DMS153 treated with DMSO at 0.1 percent for 48 hours (cell line): ENCODE measurements at regions not wholly inside any gene's neighbourhood (a gene's known extent, or its start where the extent isn't known, plus 50 kb on each side); places are given as distances from the start of the nearest gene placed in this dataset.
"Not testable (repeated sequence)": the region's sequence is repeated elsewhere in the genome, so short reads cannot be mapped to it uniquely, and the experiment has no call there.

ENCODE experiments used
- DNase-seq: peaks from one replicate; lab custom pipeline; 2025; ENCODE audit not compliant: unreplicated experiment; lab: John Stamatoyannopoulos, UW

DNA sequence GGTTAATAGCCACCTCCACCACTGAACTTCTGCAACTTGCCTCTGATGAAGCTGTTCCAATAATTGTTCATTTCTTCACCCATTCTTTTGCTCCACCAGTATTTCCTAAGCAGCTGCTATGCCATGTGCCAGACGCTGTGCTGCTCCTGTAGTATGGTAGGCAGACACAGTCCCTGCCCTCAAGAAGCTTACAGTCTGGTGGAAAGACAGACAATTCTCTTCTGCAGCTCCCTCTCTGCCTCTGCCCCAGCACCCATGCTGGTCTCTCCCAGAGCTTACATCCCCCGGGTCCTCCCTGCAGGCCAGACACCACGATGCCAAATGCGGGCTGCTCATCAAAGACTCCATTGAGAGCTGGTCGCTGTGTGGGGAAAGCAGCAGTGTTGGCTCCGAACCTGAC lies 111.6 kb upstream of the ESRRB start:
- DNase-seq, result no peak

DNA sequence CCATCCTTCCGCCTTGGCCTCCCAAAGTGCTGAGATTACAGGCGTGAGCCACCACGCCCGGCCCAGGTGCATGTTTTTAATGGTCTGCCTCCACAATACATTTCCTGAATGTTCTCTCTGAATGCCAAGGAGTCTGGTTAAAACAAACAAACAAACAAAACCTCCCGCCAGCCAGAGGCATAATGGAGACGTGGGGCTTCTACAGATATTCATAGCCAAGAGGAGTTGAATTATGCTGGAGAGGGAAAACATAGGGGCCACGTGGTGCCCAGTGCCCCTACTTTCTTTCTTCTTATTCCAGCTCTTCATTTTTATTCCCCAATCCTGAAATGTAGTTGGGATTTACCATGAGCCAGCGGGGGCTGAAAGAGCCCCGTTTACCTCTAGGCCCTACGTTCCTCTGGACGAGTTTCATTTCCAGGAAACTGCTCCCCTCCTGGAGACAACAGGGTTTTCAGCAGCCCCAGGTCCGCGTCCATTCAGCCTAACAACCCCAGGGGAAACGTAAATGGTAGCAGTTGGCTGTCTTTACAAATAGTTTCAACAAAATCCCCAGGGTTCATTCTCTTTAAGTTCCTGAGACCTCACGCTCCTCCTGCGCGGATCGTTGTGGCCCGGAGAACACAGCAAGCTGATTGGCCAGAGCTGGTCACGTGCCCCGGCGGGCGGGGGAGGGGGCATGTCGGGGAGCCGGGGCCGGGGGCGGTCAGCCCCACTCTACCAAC lies 108.5 kb upstream of the ESRRB start:
- DNase-seq, result peak; percentile 67

DNA sequence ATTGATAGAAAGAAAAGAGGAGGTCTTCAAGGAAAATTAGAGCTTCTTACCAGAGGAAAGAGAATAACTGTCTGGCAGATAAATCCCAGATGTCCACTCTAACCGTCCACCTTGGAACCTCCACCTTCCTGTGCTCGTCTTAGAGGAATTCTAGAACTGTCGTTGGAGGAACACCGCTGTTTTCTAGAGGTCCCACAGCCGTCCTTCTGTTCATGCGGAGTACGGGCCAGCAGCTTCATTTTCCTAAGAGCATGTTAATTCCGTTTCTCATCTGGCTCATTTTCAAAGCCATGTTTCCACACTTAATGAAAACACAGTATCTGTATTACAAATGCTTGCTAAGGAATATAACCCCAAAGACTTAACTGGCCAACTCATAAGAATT lies 107.9 kb upstream of the ESRRB start:
- DNase-seq, result no peak

DNA sequence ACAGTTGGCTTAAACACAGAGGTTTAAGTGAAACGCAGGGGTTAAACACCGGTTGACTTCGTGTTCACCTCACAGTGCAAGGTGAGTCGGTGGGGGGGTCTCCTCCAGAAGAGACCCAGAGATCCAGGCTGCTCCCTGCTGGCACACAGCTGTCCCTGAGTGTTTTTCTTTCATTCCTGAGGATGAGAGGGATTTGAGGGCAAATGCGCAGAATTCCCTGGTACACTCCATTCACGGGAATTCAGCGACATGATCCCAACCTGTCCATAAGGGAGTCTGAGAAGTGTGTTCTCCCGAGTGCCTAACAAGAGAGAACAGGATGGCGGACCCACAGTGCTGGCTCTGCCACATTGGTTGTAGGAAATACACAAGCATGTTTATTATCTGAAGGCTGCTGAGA lies 107.2 kb upstream of the ESRRB start:
- no peak for DNase-seq

DNA sequence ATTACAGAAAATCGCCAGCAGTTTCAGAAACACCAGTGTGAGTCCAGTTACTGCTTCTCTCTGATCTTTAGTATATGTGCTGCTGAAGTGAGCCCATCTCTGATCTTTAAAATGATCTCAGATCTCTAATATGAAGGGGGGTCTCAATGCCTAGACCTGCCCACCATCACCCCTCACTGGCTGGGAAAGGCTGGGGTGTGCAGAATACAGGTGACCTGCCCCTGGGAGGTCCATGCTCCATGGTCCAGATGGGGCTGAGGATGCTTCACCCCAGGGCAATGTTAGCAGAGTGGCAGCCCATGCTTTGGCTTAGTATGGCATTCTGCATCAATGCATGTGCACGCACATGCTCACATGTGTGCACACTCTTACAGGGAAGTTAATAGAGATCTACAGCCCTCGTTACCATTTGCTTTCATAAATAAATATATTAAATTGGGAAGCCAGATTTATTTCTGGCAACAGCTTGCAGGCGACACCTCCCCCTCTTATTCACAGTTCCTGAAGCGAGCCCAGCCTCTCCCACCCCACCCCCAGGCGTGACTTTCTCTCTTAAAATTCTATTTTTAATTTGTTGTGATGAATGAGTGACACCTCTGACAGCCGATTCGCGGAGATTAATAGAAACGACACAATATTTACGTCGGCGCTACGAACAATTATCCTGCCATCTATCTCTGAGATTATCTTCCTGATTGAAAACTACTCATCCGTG lies 104.7 kb upstream of the ESRRB start:
- no peak for DNase-seq

DNA sequence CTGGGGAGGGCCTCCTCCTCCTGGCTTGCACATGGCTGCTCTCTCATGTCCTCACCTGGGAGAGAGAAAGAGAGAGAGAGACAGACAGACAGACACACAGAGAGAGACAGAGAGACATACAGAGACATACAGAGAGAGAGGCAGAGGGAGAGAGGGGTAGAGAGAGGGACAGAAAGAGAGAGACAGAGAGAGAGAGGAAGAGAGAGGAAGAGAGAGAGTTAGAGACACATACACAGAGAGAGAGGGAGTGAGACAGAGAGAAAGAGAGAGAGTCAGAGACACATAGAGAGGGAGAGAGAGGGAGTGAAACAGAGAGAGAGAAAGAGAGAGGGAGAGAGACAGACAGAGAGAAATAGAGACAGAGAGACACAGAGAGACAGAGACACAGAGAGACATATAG lies 103.6 kb upstream of the ESRRB start:
- DNase-seq, result no peak

DNA sequence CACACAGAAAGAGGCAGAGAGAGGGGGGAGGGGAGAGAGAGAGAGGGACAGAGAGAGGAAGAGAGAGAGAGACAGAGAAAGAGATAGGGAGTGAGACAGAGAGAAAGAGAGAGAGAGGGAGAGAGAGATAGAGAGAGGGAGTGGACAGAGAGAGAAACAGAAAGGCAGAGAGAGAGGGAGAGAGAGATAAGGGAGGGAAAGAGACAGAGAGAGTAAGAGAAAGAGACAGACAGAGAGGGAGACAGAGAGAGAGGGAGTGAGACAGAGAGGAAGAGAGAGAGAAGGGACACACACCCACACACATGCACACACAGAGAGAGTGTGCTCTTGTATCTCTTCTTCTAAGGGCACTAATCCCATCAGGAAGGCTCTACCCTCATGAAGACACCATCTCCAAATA lies 103.2 kb upstream of the ESRRB start:
- DNase-seq, result no peak

DNA sequence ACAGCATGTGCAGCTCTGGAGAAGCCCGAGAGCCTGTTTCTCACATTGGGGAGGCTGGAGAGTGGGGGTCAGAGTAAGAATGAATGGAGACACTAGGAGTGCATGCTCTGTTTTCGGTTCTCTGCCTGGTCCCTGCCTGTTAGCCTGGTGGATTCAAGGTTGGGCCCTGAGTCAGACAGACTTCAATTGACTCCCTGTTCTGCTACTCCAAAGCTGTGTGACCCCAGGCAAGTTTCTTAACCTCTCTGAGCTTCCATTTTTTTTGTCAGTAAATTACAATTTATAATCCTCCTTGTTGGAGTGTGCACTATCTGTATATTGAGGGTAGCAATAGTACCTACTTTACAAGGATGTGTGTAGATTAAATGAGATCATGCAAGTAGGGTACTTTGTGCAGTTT lies 102.6 kb upstream of the ESRRB start:
- no peak for DNase-seq

DNA sequence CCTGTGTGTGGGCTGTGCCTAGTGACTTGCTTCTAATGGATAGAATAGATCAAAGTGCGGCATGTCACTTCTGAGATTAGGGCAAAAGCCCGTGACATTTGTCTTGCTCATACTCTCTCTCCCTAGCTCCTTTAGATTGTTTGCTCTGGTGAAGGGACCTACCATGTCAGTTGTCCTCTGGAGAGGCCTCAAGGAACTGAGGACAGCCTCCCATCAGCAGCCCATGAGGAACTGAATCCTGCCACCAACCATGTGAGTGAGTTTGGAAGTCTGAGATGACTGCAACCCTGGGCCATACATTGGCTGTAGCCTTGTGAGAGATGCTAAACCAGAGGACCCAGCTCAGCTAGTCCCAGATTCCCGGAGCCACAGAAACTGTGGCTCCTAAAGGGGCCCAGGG lies 101.6 kb upstream of the ESRRB start:
- no peak for DNase-seq

DNA sequence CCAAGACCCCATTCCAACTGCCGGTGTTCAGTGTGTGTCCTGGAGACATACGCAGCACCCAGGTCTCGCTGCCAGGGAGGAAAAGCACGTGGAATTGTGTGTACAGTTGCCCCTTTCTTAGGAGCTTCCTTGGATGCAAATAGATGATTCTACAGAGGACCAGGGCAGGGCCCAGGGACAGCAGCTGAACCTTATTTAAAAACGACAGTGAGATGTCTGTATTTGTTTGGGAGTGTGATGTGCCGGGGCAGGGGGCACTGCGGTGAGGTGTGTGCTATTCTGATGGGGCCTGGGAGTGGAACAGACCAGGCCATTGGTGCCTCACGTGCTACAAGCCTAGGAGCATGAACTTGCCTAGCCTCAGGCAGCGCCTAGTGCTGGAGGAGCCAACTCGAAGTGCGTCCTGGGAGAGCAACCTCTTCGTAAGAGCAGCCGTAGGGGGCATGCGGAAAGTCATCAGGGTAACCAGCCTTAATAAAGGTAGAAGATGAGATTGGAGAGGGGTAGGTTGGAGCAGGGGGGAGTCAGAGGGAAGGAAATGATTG lies 98.3 kb upstream of the ESRRB start:
- no peak for DNase-seq

DNA sequence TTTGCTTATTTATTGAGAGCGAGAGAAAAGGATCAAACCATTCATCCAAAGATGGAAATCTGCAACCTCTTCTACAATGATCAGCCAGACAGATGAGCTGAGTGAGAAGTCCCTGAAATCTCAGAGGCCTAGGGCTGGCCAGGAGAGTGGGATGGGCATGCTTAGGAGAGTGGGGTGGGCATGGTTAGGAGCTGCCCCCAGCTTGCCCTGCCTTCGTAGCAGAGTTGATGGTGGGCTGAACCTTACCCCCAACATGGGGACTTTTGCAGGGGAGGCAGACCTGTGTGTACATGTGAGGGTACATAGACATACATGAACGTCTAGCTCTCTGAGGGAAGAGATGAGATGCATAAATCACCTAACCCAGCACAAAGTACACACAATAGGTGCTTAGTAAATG lies 95.7 kb upstream of the ESRRB start:
- no peak for DNase-seq

DNA sequence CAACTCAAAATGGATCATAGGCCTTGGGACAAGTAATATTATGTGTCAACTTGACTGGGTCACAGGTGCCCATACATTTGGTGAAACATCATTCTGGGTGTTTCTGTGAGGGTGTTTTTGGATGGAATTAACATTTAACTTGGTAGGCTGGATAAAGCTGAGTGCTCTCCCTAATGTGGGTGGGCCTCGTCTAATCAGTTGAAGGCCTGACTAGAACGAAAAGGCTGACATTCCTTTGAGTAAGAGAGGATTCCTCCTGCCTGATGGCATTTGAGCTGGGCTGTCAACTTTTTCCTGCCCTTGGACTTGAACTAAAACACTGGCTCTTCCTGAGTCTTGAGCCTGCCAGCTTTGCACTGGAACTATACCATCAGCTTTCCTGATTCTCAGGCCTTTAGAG lies 93.4 kb upstream of the ESRRB start:
- no peak for DNase-seq

DNA sequence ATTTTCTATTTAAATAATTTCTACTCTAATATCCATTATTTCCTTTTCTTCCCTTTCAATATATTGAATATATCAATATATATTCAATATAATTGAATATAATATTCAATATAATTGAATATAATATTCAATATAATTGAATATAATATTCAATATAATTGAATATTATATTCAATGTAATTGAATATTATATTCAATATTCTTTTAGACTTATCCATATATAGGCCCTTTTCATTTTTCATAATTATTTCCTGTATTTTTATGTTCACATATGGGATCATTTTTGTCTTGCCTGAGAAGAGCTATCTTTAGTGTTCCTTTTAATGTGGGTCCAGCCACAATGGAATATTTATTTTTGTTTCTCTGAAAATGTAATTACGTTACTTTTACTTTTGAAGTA lies 88.9 kb upstream of the ESRRB start:
- no peak for DNase-seq

DNA sequence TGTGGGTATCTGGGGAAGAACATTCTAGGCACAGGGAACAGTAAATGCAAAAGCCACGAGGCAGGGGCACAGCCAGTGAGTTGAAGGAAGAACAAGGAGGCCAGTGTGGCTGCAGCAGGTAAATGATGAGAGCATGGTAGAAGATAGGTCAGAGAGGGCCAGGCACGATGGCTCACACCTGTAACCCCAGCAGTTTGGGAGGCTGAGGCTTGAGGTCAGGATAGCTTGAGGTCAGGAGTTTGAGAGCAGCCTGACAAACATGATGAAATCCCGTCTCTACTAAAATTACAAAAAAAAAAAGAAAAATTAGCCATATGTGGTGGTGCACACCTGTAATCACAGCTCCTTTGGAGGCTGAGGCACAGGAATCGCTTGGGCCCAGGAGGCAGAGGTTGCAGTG lies 86.7 kb upstream of the ESRRB start:
- no peak for DNase-seq

DNA sequence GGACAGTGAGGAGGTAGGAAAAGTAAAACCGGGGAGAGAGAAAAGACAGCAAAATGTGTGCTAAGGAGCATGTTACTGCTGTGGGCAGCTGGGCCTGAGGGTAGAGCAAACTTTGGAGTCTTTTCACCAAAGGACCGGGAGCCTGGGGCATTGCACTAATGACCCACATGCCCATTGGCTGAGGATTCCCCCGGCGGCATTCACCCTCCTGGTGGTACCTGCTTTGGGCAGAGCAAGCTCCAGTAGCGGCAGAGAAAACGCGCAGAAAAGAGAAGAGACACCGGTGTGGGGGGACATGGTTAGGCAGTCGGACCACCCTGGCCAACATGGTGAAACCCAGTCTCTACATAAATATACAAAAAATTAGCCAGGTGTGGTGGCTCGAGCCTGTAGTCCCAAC lies 83.4 kb upstream of the ESRRB start:
- no peak for DNase-seq

DNA sequence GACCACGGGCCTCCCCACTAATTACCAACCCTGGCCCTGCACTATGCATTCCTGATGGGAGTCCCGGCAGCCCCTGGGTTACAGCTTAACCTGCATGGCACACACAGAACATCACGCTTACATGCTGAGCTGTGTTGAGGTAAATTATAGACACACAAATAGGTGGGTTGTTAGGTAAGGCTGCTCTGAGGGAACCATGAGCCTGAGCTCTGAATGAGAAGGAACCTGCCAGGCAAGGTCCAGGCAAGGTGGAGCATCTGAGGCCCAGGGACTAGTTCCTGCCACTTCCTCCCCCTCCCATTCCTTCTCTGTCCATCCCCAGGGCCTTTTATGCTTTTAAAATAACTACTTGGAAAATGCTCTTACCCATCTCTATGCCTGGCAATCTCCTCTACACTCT lies 82.7 kb upstream of the ESRRB start:
- no peak for DNase-seq

DNA sequence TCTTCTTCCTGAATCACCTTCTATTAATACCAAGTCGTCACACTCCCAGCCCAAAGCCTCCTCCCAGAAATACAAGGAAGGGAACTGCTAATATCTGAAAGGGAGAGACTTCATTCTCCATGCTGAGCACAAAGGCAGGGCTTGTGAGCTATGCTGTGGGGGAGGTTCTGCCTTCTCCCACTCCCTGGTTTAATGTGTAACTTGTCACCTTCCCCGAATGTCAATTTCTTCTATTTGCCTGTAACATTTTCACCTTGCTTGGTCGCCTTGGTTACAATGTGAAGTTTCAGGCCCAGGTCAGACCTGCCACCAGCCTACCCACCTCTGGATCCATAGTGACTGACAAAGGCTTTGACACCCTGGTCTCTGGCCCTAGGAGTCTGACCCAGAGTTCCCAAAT lies 82.0 kb upstream of the ESRRB start:
- no peak for DNase-seq

DNA sequence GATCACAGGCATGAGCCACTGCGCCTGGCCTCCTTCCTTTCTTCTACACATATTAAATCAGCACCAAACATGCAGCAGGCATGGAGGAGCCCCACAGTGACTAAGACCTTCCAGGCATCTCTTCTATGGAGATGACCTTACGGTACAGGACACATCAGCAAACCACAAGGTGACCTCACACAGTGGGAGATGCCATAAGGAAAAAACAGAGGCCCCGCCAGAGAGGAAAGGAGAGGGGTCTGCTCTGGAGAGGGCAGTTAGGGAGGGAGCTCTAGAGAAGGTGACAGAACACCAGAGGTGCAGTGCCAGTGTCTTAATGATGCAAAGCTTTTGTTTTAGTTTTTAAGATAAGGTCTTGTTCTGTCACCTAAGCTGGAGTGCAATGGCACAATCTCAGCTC lies 81.1 kb upstream of the ESRRB start:
- no peak for DNase-seq

DNA sequence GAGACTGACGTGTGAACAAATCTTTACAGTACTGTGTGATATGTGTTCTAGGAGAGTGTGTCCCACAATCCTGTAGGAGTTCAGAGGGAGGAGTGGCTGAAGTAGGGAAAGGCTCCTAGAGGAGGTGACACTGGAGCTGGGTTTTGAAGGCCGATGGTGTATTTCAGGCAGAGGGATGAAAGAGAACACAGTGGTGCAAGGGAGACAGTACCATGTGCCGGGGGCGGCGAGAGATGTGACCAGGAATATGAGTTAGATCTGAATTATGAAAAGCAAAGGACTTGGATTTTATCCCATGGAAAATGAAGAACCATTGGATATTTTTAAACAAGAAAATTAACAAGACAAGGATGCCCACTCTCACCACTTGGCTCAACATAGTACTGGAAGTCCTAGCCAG lies 77.0 kb upstream of the ESRRB start:
- no peak for DNase-seq

DNA sequence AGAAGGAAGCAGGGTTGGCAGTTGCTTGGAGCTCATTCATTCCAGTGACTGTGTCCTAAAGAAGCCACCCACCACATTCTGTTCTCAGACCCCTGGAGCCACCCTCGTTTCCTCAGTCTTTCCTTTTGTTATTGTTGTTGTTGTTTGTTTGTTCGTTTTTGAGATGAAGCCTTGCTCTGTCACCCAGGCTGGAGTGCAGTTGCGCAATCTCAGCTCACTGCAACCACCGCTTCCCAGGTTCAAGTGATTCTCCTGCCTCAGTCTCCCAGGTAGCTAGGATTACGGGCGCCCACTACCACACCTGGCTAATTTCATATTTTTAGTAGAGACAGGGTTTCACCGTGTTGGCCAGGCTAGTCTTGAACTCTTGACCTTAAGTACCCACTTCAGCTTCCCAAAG lies 72.7 kb upstream of the ESRRB start:
- not testable (repeated sequence) for DNase-seq

DNA sequence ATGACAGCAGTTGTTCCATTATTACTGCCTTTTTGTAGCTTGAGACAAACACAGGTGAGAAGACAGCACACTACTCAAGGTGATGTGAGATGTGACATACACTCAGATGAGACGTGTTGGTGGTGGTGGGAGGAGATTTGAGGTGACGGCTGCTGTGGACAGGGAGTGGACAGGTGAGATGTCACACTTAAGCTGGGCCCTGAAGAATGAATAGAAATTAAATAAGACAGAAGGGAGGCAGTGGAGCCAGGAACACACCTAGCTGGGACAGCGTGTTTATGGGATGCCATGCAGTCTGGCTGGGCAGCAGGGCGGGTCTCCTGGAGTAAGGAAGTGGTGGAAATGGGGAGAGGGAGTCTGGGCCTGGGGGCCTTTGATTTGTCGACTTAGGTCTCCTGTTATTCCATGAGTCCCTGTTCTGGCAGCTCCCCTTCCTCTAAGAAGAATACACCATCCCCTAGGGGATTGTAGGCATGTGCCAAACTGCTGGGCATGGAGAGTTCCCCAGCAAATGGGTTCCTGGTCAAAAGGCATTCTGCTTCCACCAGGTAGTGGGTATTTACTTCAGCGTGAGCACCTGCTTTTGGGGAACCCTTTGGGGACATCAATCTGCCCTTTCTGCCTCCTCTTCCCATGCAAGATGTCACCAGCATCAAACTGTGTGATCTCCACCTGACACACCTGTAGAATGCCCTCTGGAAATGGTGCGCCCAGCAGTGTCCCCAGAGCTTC lies 71.2 kb upstream of the ESRRB start:
- no peak for DNase-seq

DNA sequence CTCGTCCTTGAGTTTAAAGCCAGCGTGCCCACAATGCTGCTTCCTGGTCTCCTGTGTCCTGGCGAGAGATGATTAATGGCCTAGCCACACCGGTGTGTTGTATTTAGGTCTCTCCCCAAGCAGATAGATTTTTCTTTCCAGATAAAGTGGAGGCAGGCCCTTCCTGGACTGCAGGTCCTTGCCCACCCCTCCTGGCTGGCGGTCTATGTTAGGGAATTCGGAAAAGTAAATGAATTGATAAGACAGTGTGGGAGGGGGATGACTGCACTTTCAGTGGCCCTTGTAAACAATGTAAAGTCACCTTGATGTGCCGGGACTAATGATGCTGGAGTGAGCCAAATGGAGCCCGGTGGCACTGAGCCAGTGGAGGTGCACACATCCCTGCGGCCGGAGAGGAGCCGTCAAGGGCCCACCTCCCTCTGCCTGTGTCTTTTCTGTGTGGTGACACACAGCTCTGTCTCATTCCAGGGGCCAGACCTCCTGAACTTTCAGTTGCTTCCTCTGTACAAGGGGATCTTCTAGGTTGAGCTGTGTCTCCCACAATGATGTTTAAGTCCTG lies 70.6 kb upstream of the ESRRB start:
- DNase-seq, result no peak
